Activated CD4-positive, alpha-beta memory T cell treated with anti-CD3 and anti-CD28 coated beads for 36 hours (primary cell): ENCODE measurements at regions not wholly inside any gene's neighbourhood (a gene's known extent, or its start where the extent isn't known, plus 50 kb on each side); places are given as distances from the start of the nearest gene placed in this dataset.

Experiments used
- CTCF ChIA-PET: fragments of 350-600 bp; sonication (Branson Sonifier 250); formaldehyde crosslinking; loops from one replicate; lab custom pipeline; 2021; ENCODE audit warnings: antibody characterized with exemption, inconsistent platforms; lab: Charles Lee
- POLR2A ChIA-PET: fragments of 350-600 bp; sonication (Branson Sonifier 250); formaldehyde crosslinking; loops from one replicate; lab custom pipeline; 2021; ENCODE audit warnings: antibody characterized with exemption; lab: Charles Lee
- DNase-seq: peaks from one replicate; pipeline ENCODE4 v3.0.0-alpha.2; 2020
- H3K27ac Mint-ChIP-seq: one replicate; pipeline ENCODE4 v1.8.0; 2021; ENCODE audit warnings: mixed read lengths
- H3K27me3 Mint-ChIP-seq: one replicate; pipeline ENCODE4 v1.8.0; 2021; ENCODE audit warnings: mixed read lengths
- H3K36me3 Mint-ChIP-seq: one replicate; pipeline ENCODE4 v1.8.0; 2021; ENCODE audit warnings: mixed read lengths
- H3K4me1 Mint-ChIP-seq: one replicate; pipeline ENCODE4 v1.8.0; 2021; ENCODE audit warnings: low read depth, mixed read lengths
- H3K4me3 Mint-ChIP-seq: one replicate; pipeline ENCODE4 v1.8.0; 2021; ENCODE audit warnings: mild to moderate bottlenecking, mixed read lengths
- H3K9me3 Mint-ChIP-seq: one replicate; pipeline ENCODE4 v1.8.0; 2021; ENCODE audit warnings: mixed read lengths
- intact Hi-C: fragments of 100-400 bp; cut with micrococcal nuclease; formaldehyde crosslinking; loops from one replicate; pipeline ENCODE4 v1.15.1; 2023

DNA sequence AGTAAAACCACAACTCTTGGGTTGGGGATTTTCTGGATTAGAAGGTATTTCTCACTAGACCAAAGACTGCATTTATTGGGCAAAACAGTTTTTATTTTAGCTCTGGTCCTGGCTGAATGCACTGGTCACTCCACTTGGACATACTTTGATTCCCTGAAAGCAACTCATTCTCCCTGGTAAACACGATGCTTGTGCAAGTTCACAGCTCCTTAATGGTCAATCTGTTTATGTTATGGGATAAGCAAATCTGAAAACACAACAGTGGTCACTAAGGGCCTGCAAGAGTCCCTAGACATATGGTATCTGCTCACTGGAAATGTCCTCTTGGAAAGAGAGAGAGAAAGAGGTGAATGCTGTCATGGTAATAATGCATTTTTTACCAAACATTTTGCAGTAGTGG is 559.8 kb downstream of the CDH26 start:
- intact Hi-C loops, result no loop called here
- Mint-ChIP-seq H3K4me1 (no peaks in the 10 kb centered on the region), H3K9me3 (peaks cover 3% of the 10 kb centered on the region), H3K4me3 (no peak overlapping the region), H3K27ac (no peak overlapping the region), H3K27me3 (peaks cover 7% of the 10 kb centered on the region), H3K36me3 (no peaks in the 10 kb centered on the region)
- ChIA-PET POLR2A (no interaction called here), CTCF (no interaction called here)
- DNase-seq, result no peak

GRCh38 chr20:60525397-60525796 is 567.2 kb downstream of the CDH26 start:
- Mint-ChIP-seq H3K4me3 (no peak overlapping the region), H3K27ac (no peak overlapping the region), H3K36me3 (no peaks in the 10 kb centered on the region), H3K9me3 (no peaks in the 10 kb centered on the region), H3K27me3 (no peaks in the 10 kb centered on the region), H3K4me1 (no peaks in the 10 kb centered on the region)
- no peak for DNase-seq
- intact Hi-C loops, result no loop called here
- CTCF ChIA-PET, result no interaction called here
- POLR2A ChIA-PET, result no interaction called here

- Mint-ChIP-seq H3K27me3 (no peaks in the 10 kb centered on the region), H3K4me1 (no peaks in the 10 kb centered on the region), H3K9me3 (no peaks in the 10 kb centered on the region), H3K27ac (no peak overlapping the region), H3K36me3 (no peaks in the 10 kb centered on the region), H3K4me3 (no peak overlapping the region)
- no peak for DNase-seq
- POLR2A ChIA-PET, result no interaction called here
- intact Hi-C loops, result no loop called here
- CTCF ChIA-PET, result no interaction called here
Observed at GRCh38 chr20:60527656-60528055, 569.4 kb downstream of the CDH26 start.

GRCh38 chr20:60528141-60528540 is 569.9 kb downstream of the CDH26 start:
- CTCF ChIA-PET, result no interaction called here
- intact Hi-C loops, result no loop called here
- no peaks in the 10 kb centered on the region for H3K36me3 Mint-ChIP-seq
- H3K4me1 Mint-ChIP-seq, result no peaks in the 10 kb centered on the region
- DNase-seq, result no peak
- H3K9me3 Mint-ChIP-seq, result no peaks in the 10 kb centered on the region
- POLR2A ChIA-PET, result no interaction called here
- H3K27ac Mint-ChIP-seq, result no peak overlapping the region
- H3K4me3 Mint-ChIP-seq, result no peak overlapping the region
- no peaks in the 10 kb centered on the region for H3K27me3 Mint-ChIP-seq

GRCh38 chr20:60529149-60529548 is 570.9 kb downstream of the CDH26 start:
- H3K4me3 Mint-ChIP-seq, result no peak overlapping the region
- ChIA-PET CTCF (no interaction called here), POLR2A (interaction anchor here (0.6 kb wide), 1 partner anchor 520 kb away, joined by 3 read pairs; no protein-coding TSS in a partner anchor)
- no peaks in the 10 kb centered on the region for H3K36me3 Mint-ChIP-seq
- intact Hi-C loops, result no loop called here
- no peak overlapping the region for H3K27ac Mint-ChIP-seq
- no peak for DNase-seq
- H3K4me1 Mint-ChIP-seq, result no peaks in the 10 kb centered on the region
- no peaks in the 10 kb centered on the region for H3K27me3 Mint-ChIP-seq
- H3K9me3 Mint-ChIP-seq, result no peaks in the 10 kb centered on the region

GRCh38 chr20:60535211-60535610 is 577.0 kb downstream of the CDH26 start:
- CTCF ChIA-PET, result interaction anchor here (0.7 kb wide), 1 partner anchor 244 kb away, joined by 3 read pairs; no protein-coding TSS in a partner anchor
- no peaks in the 10 kb centered on the region for H3K36me3 Mint-ChIP-seq
- POLR2A ChIA-PET, result no interaction called here
- H3K27ac Mint-ChIP-seq, result no peak overlapping the region
- H3K4me3 Mint-ChIP-seq, result no peak overlapping the region
- intact Hi-C loops, result no loop called here
- H3K9me3 Mint-ChIP-seq, result no peaks in the 10 kb centered on the region
- DNase-seq, result no peak
- no peaks in the 10 kb centered on the region for H3K4me1 Mint-ChIP-seq
- H3K27me3 Mint-ChIP-seq, result peaks cover 6% of the 10 kb centered on the region

GRCh38 chr20:60540591-60540990 is 582.4 kb downstream of the CDH26 start:
- intact Hi-C loops, result no loop called here
- Mint-ChIP-seq H3K9me3 (no peaks in the 10 kb centered on the region), H3K27ac (no peak overlapping the region), H3K27me3 (no peaks in the 10 kb centered on the region), H3K4me1 (no peaks in the 10 kb centered on the region), H3K4me3 (no peak overlapping the region), H3K36me3 (no peaks in the 10 kb centered on the region)
- no peak for DNase-seq
- CTCF ChIA-PET, result no interaction called here
- POLR2A ChIA-PET, result no interaction called here

- no peaks in the 10 kb centered on the region for H3K36me3 Mint-ChIP-seq
- H3K27me3 Mint-ChIP-seq, result no peaks in the 10 kb centered on the region
- CTCF ChIA-PET, result no interaction called here
- no peak overlapping the region for H3K27ac Mint-ChIP-seq
- DNase-seq, result no peak
- intact Hi-C loops, result no loop called here
- no peaks in the 10 kb centered on the region for H3K4me1 Mint-ChIP-seq
- H3K9me3 Mint-ChIP-seq, result peaks cover 1% of the 10 kb centered on the region
- no peak overlapping the region for H3K4me3 Mint-ChIP-seq
- POLR2A ChIA-PET, result no interaction called here
Observed at GRCh38 chr20:60541991-60542390, 583.8 kb downstream of the CDH26 start.

DNA sequence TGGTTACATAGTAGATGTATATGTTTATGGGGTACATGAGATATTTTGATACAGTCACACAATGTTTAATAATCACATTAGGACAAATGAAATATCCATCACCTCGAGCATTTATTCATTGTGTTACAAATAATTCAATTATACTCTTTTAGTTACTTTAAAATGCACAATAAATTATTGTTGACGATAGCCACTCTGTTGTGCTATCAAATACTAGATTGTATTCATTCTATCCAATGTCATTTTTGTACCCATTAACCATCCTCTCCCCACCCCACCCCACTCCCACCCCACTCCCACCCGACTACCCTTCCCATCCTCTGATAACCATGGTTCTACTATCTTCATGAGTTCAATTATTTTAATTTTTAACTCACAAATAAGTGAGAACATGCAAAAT is 585.4 kb downstream of the CDH26 start:
- intact Hi-C loops, result no loop called here
- Mint-ChIP-seq H3K9me3 (peaks cover 5% of the 10 kb centered on the region), H3K36me3 (no peaks in the 10 kb centered on the region), H3K4me1 (no peaks in the 10 kb centered on the region), H3K4me3 (no peak overlapping the region), H3K27ac (no peak overlapping the region), H3K27me3 (no peaks in the 10 kb centered on the region)
- DNase-seq, result no peak
- POLR2A ChIA-PET, result no interaction called here
- CTCF ChIA-PET, result no interaction called here

DNA sequence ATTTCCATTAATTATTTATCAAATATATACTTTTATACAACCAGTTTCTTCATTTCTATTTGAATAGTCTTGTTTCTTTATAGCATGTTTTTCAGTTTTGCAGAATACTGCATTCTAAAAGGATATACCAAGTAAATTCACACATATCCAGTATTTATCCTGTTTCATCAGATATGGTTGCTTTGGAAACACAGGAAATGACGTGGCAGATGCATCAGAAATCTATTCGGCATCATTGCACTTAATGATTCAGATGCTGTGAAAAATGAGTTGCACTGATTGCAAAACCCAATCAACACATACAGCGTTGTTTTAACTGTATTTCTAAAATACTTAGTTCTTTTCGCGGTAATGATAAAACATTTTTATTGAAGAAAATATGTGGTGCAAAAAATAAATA is 594.9 kb downstream of the CDH26 start:
- Mint-ChIP-seq H3K27ac (no peak overlapping the region), H3K36me3 (no peaks in the 10 kb centered on the region), H3K9me3 (no peaks in the 10 kb centered on the region), H3K4me1 (no peaks in the 10 kb centered on the region), H3K4me3 (no peak overlapping the region), H3K27me3 (peaks cover 3% of the 10 kb centered on the region)
- DNase-seq, result no peak
- intact Hi-C loops, result no loop called here
- POLR2A ChIA-PET, result no interaction called here
- CTCF ChIA-PET, result no interaction called here

DNA sequence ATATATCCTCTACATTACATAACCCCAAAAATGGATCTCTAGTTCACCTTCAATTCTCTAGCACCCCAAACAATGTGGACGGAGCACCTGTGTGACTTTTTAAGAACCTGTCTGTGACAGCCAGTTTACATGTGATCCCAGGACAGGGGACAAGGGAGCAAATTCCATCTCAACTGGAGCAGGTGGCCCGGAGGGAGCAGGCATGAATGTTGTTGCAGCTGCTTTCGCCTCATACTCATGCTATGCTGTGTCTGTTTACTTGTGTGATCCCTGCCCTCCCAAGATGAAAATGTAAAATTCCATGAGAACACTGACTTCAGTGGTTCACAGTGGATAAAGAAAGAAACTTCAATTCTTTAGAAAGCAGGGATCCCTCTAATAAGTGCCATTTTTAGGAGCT is 600.3 kb downstream of the CDH26 start:
- H3K27me3 Mint-ChIP-seq, result peaks cover 8% of the 10 kb centered on the region
- ChIA-PET POLR2A (no interaction called here), CTCF (no interaction called here)
- no peaks in the 10 kb centered on the region for H3K9me3 Mint-ChIP-seq
- H3K36me3 Mint-ChIP-seq, result no peaks in the 10 kb centered on the region
- no peak overlapping the region for H3K4me3 Mint-ChIP-seq
- intact Hi-C loops, result no loop called here
- H3K4me1 Mint-ChIP-seq, result no peaks in the 10 kb centered on the region
- DNase-seq, result no peak
- no peak overlapping the region for H3K27ac Mint-ChIP-seq

DNA sequence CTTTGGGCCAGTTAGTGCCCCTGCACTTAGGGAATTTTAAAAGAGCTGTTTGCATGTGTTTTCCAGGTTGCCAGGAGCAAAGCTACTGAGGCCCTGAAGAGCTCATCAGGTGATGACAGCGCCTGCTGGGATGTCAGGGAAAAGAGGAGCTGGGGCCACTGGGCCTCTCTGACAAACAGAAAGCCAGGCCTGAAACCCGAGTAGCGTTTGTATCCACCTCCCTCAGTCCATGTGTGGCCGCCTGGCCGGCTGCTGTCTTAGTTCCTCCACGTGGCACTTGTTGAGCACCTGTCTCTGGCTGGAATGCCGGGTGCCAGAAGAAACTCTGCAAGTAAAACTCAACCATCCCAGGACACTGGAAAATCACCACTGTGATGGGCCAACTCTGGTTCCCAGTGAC is 601.2 kb downstream of the CDH26 start:
- POLR2A ChIA-PET, result no interaction called here
- H3K4me1 Mint-ChIP-seq, result no peaks in the 10 kb centered on the region
- intact Hi-C loops, result no loop called here

DNA sequence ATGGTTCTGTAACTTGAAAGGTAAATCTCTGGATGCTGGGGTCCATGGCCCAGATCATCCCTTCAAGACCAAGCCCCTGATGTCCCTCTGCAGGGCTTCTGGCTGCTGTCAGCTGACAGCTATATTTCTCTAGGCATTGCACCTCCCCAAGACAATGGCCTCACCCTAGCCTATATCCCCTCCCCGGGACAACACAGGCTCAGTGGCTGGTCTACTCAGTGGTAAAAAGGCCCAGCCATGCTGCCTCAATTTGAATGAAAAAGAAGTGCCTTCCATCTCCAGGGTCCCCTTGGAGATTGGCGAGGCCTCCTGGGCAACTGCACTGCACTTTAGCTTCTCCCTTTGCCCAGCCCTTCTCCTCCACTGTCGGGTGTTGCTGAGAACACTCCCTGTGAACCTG is 602.8 kb downstream of the CDH26 start:
- intact Hi-C loops, result no loop called here
- Mint-ChIP-seq H3K4me3 (no peak overlapping the region), H3K36me3 (no peaks in the 10 kb centered on the region), H3K9me3 (no peaks in the 10 kb centered on the region), H3K27ac (no peak overlapping the region), H3K4me1 (no peaks in the 10 kb centered on the region), H3K27me3 (peaks cover 7% of the 10 kb centered on the region)
- no peak for DNase-seq
- ChIA-PET CTCF (no interaction called here), POLR2A (no interaction called here)

More for the DNA sequence above, 601.2 kb downstream of the CDH26 start:
- Mint-ChIP-seq H3K27ac (no peak overlapping the region), H3K27me3 (peaks cover 8% of the 10 kb centered on the region), H3K36me3 (no peaks in the 10 kb centered on the region), H3K4me3 (no peak overlapping the region), H3K9me3 (no peaks in the 10 kb centered on the region)
- CTCF ChIA-PET, result no interaction called here
- no peak for DNase-seq

DNA sequence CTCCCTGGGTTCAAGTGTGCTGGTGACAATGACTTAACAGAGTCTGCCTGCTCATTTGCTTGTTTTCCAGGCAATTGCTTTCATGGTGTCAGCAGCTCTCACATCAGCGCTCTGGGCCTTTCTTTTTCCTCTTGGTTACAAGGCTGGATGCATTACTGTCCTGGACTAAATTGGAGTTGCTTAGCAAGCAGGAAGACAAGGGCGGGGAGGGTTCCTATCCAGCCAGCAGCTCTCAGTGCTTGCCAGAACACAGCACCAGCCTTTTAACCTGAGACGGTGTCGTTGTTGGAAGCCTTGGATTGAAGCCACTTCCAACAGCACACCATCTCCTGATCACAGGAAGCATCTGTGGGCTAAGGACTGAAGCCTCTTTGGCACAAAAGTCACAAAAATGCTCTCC is 606.9 kb downstream of the CDH26 start:
- no peaks in the 10 kb centered on the region for H3K36me3 Mint-ChIP-seq
- CTCF ChIA-PET, result no interaction called here
- no peak for DNase-seq
- H3K4me3 Mint-ChIP-seq, result no peak overlapping the region
- POLR2A ChIA-PET, result no interaction called here
- H3K9me3 Mint-ChIP-seq, result no peaks in the 10 kb centered on the region
- peaks cover 2% of the 10 kb centered on the region for H3K27me3 Mint-ChIP-seq
- intact Hi-C loops, result no loop called here
- no peaks in the 10 kb centered on the region for H3K4me1 Mint-ChIP-seq
- no peak overlapping the region for H3K27ac Mint-ChIP-seq
